DMS153 treated with DMSO at 0.1 percent for 48 hours (cell line): ENCODE measurements at regions not wholly inside any gene's neighbourhood (a gene's known extent, or its start where the extent isn't known, plus 50 kb on each side); places are given as distances from the start of the nearest gene placed in this dataset.
"Not testable (repeated sequence)": the region's sequence is repeated elsewhere in the genome, so short reads cannot be mapped to it uniquely, and the experiment has no call there.

Source experiments
- DNase-seq: peaks from one replicate; lab custom pipeline; 2025; ENCODE audit not compliant: unreplicated experiment; lab: John Stamatoyannopoulos, UW

GRCh38 chr7:109402107-109402506, 832.4 kb downstream of the DNAJB9 start:
- DNase-seq, result no peak

GRCh38 chr7:109407756-109408155, 838.1 kb downstream of the DNAJB9 start:
- DNase-seq, result no peak

GRCh38 chr7:109437957-109438356, 868.3 kb downstream of the DNAJB9 start:
- no peak for DNase-seq

GRCh38 chr7:109449760-109450159, 880.1 kb downstream of the DNAJB9 start:
- no peak for DNase-seq

GRCh38 chr7:109456116-109456515, 886.4 kb downstream of the DNAJB9 start:
- DNase-seq, result no peak

GRCh38 chr7:109460296-109460695, 890.6 kb downstream of the DNAJB9 start:
- DNase-seq, result no peak

- no peak for DNase-seq
Measured at GRCh38 chr7:109462171-109462570, 892.5 kb downstream of the DNAJB9 start.

GRCh38 chr7:109467729-109468128, 898.1 kb downstream of the DNAJB9 start:
- not testable (repeated sequence) for DNase-seq

GRCh38 chr7:109473172-109473571, 903.5 kb downstream of the DNAJB9 start:
- no peak for DNase-seq

- DNase-seq, result no peak
Measured at GRCh38 chr7:109476409-109476808, 906.7 kb downstream of the DNAJB9 start.

GRCh38 chr7:109479388-109479787, 909.7 kb downstream of the DNAJB9 start:
- no peak for DNase-seq

- DNase-seq, result not testable (repeated sequence)
Measured at GRCh38 chr7:109490607-109491006, 920.9 kb downstream of the DNAJB9 start.

- no peak for DNase-seq
Measured at GRCh38 chr7:109497053-109497452, 927.4 kb downstream of the DNAJB9 start.

- DNase-seq, result no peak
Measured at GRCh38 chr7:109498131-109498530, 928.5 kb downstream of the DNAJB9 start.

- no peak for DNase-seq
Measured at GRCh38 chr7:109503421-109503820, 933.7 kb downstream of the DNAJB9 start.

GRCh38 chr7:109522585-109522984, 952.9 kb downstream of the DNAJB9 start:
- no peak for DNase-seq

GRCh38 chr7:109527833-109528232, 958.2 kb downstream of the DNAJB9 start:
- DNase-seq, result no peak

- DNase-seq, result no peak
Measured at GRCh38 chr7:109529712-109530111, 960.0 kb downstream of the DNAJB9 start.

- no peak for DNase-seq
Measured at GRCh38 chr7:109532262-109532992, 962.8 kb downstream of the DNAJB9 start.

GRCh38 chr7:109545686-109546085, 976.0 kb downstream of the DNAJB9 start:
- no peak for DNase-seq

GRCh38 chr7:109549471-109550193, 980.0 kb downstream of the DNAJB9 start:
- no peak for DNase-seq

GRCh38 chr7:109552017-109552416, 982.3 kb downstream of the DNAJB9 start:
- no peak for DNase-seq
